MV-4-11 (cell line): ENCODE measurements at regions not wholly inside any gene's neighbourhood (a gene's known extent, or its start where the extent isn't known, plus 50 kb on each side); places are given as distances from the start of the nearest gene placed in this dataset.
A peak's percentile ranks its signal among the peaks of the same experiment; 100 is the strongest.
"Not testable (repeated sequence)": the region's sequence is repeated elsewhere in the genome, so short reads cannot be mapped to it uniquely, and the experiment has no call there.

ENCODE experiments used
- DNase-seq: peaks from one replicate; lab custom pipeline; 2025; lab: John Stamatoyannopoulos, UW

- no peak for DNase-seq
Observed at GRCh38 chr14:35988550-35988949, 162.4 kb downstream of the BRMS1L start.

- DNase-seq: no peak
Observed at GRCh38 chr14:35987731-35988130, 161.6 kb downstream of the BRMS1L start.

- peak; percentile 82 for DNase-seq
Observed at GRCh38 chr14:35986219-35986573, 160.1 kb downstream of the BRMS1L start.

GRCh38 chr14:35985474-35986218 is 159.5 kb downstream of the BRMS1L start:
- no peak for DNase-seq

- no peak for DNase-seq
Observed at GRCh38 chr14:35979531-35979930, 153.4 kb downstream of the BRMS1L start.

- DNase-seq: no peak
Observed at GRCh38 chr14:35978561-35978960, 152.4 kb downstream of the BRMS1L start.

GRCh38 chr14:35975814-35976213 is 149.7 kb downstream of the BRMS1L start:
- DNase-seq: no peak

GRCh38 chr14:35973770-35974169 is 147.6 kb downstream of the BRMS1L start:
- DNase-seq: no peak

GRCh38 chr14:35971965-35972630 is 146.0 kb downstream of the BRMS1L start:
- no peak for DNase-seq

- DNase-seq: no peak
Observed at GRCh38 chr14:35969310-35969709, 143.2 kb downstream of the BRMS1L start.

GRCh38 chr14:35965400-35965799 is 139.3 kb downstream of the BRMS1L start:
- DNase-seq: no peak

GRCh38 chr14:35964697-35965286 is 138.7 kb downstream of the BRMS1L start:
- no peak for DNase-seq

- peak; percentile 5 for DNase-seq
Observed at GRCh38 chr14:35963209-35963608, 137.1 kb downstream of the BRMS1L start.

- no peak for DNase-seq
Observed at GRCh38 chr14:35961697-35962274, 135.6 kb downstream of the BRMS1L start.

GRCh38 chr14:35959835-35960234 is 133.7 kb downstream of the BRMS1L start:
- DNase-seq: no peak

- DNase-seq: no peak
Observed at GRCh38 chr14:35958499-35958898, 132.4 kb downstream of the BRMS1L start.

GRCh38 chr14:35956376-35957085 is 130.4 kb downstream of the BRMS1L start:
- no peak for DNase-seq

- no peak for DNase-seq
Observed at GRCh38 chr14:35952584-35952983, 126.4 kb downstream of the BRMS1L start.

- no peak for DNase-seq
Observed at GRCh38 chr14:35949920-35950513, 123.9 kb downstream of the BRMS1L start.

GRCh38 chr14:35947983-35948382 is 121.8 kb downstream of the BRMS1L start:
- not testable (repeated sequence) for DNase-seq

- no peak for DNase-seq
Observed at GRCh38 chr14:35944847-35945246, 118.7 kb downstream of the BRMS1L start.

- no peak for DNase-seq
Observed at GRCh38 chr14:35940291-35940690, 114.2 kb downstream of the BRMS1L start.
